H7 (cell line): ENCODE measurements at regions not wholly inside any gene's neighbourhood (a gene's known extent, or its start where the extent isn't known, plus 50 kb on each side); places are given as distances from the start of the nearest gene placed in this dataset.

Experiments
- DNase-seq: peaks from one replicate; pipeline ENCODE4 v3.0.0; 2012
- H3K27me3 ChIP-seq: 2 replicates; pipeline ENCODE4 v1.6.0; 2011; ENCODE audit warnings: mild to moderate bottlenecking, low read length; ENCODE audit not compliant: control insufficient read depth, insufficient read depth
- H3K36me3 ChIP-seq: replicated peaks from 2 replicates; pipeline ENCODE4 v1.5.1; 2011; ENCODE audit warnings: low read length; ENCODE audit not compliant: control insufficient read depth, insufficient read depth
- H3K4me3 ChIP-seq: 2 replicates; pipeline ENCODE4 v1.5.1; 2011; ENCODE audit warnings: low read depth, mild to moderate bottlenecking, control low read depth, low read length, moderate library complexity; ENCODE audit not compliant: insufficient read depth

GRCh38 chr5:106374956-106375355 lies 1295.8 kb downstream of the EFNA5 start:
- H3K27me3 ChIP-seq: no peaks in the 10 kb centered on the region
- H3K36me3 ChIP-seq: no peaks in the 10 kb centered on the region
- no peak for DNase-seq
- H3K4me3 ChIP-seq: no peak overlapping the region

DNA sequence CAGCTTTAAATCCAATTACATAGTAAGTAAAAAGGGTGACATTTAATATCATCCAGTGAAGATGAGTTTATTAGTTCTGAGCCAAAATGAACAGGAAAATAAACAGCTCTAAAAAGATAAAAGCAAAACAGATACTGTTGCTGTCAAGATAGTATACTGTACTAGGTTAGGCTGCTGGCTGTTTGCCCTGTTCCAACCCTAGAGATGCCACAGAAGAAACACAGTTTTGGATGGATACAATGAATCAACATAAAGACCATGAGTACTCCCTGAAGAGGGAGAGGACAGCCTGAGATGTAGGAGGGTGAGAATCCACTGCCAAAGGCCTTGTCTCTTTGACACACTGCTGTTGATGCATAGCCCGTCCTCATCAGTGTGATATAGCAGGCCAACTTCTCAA lies 1302.7 kb downstream of the EFNA5 start:
- no peaks in the 10 kb centered on the region for H3K36me3 ChIP-seq
- no peaks in the 10 kb centered on the region for H3K27me3 ChIP-seq
- DNase-seq: no peak
- H3K4me3 ChIP-seq: no peak overlapping the region

- Histone ChIP-seq H3K36me3 (no peaks in the 10 kb centered on the region), H3K4me3 (no peak overlapping the region), H3K27me3 (no peaks in the 10 kb centered on the region)
- no peak for DNase-seq
Observed at GRCh38 chr5:106367281-106367680, 1303.5 kb downstream of the EFNA5 start.

DNA sequence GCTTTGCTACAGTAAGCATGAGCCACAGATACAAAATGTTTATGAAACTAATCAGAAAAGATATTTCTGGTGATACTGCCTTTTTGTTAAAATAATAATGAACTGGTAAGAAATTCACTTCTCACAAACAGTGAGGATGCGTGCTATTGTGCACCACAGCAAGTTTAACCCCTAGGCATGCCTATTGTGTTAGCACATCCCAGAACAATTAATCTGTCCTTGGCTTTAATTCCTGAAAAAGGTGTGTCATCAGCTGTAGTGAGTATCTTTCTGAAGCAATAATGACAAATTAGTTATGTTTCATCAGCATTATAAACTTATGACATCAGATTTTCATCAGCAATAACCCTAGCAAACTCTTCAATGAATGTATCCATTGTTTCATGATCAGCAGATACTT lies 1307.2 kb downstream of the EFNA5 start:
- H3K4me3 ChIP-seq: no peak overlapping the region
- no peak for DNase-seq
- no peaks in the 10 kb centered on the region for H3K27me3 ChIP-seq
- H3K36me3 ChIP-seq: no peaks in the 10 kb centered on the region

GRCh38 chr5:106361905-106362304 lies 1308.8 kb downstream of the EFNA5 start:
- no peaks in the 10 kb centered on the region for H3K27me3 ChIP-seq
- no peak overlapping the region for H3K4me3 ChIP-seq
- H3K36me3 ChIP-seq: no peaks in the 10 kb centered on the region
- DNase-seq: no peak

GRCh38 chr5:106331415-106331814 lies 1339.3 kb downstream of the EFNA5 start:
- Histone ChIP-seq H3K4me3 (no peak overlapping the region), H3K36me3 (no peaks in the 10 kb centered on the region), H3K27me3 (no peaks in the 10 kb centered on the region)
- no peak for DNase-seq

GRCh38 chr5:106324356-106324755 lies 1346.4 kb downstream of the EFNA5 start:
- no peaks in the 10 kb centered on the region for H3K36me3 ChIP-seq
- no peaks in the 10 kb centered on the region for H3K27me3 ChIP-seq
- DNase-seq: no peak
- H3K4me3 ChIP-seq: no peak overlapping the region

GRCh38 chr5:106321242-106321641 lies 1349.5 kb downstream of the EFNA5 start:
- Histone ChIP-seq H3K36me3 (no peaks in the 10 kb centered on the region), H3K27me3 (no peaks in the 10 kb centered on the region), H3K4me3 (no peak overlapping the region)
- no peak for DNase-seq

- Histone ChIP-seq H3K36me3 (no peaks in the 10 kb centered on the region), H3K27me3 (no peaks in the 10 kb centered on the region), H3K4me3 (no peak overlapping the region)
- no peak for DNase-seq
Observed at GRCh38 chr5:106314221-106314824, 1356.4 kb downstream of the EFNA5 start.

DNA sequence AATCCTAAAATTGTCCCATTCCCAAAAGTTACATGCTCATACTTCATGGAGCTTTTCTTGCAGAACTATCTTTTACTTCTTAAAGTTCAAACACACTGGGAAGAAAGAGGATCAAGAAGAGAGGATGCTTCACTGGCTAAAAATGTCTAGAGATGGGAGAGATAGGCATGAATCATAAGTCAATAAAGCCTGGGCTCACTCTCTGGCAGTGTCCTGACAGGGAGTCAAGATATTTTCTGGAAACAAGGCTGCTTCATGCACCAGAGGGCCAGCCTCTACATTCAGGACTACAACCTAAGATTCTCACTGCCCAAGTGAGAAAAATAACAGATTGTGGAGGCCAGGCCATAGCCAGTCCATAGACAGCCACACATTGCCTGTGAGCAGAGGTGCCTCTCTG lies 1358.4 kb downstream of the EFNA5 start:
- Histone ChIP-seq H3K27me3 (no peaks in the 10 kb centered on the region), H3K4me3 (no peak overlapping the region), H3K36me3 (no peaks in the 10 kb centered on the region)
- DNase-seq: no peak

DNA sequence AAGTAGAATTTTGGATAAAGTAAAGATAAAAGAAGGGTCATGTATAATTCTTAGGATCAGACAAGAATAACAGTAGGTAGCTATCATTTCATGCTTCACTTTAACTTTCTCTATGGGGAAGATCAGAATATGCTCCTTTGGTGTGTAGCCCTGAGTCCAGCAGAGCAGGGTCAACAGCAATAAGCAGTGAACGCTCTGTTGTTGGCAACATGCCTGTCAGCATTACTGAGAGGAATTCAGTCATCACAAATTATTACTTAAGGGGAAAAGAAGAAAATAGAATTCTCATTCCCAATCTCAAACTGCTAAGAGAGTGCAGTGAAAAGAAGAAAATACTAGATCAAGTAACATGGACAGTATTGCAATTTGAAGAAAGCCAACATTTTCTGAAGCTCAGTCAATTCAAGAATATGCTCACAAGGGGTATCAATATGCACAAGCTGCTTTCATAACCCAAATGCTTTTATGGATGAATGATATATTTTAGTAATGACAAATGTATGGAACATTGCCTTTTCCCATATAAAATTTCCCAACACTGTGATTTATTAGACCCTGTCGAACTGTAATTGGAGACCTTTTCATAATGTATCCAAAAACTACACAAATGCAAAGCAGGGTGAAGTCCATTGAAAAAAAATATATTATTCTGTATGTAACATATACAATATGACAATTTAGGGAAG lies 1359.4 kb downstream of the EFNA5 start:
- H3K27me3 ChIP-seq: no peaks in the 10 kb centered on the region
- DNase-seq: no peak

DNA sequence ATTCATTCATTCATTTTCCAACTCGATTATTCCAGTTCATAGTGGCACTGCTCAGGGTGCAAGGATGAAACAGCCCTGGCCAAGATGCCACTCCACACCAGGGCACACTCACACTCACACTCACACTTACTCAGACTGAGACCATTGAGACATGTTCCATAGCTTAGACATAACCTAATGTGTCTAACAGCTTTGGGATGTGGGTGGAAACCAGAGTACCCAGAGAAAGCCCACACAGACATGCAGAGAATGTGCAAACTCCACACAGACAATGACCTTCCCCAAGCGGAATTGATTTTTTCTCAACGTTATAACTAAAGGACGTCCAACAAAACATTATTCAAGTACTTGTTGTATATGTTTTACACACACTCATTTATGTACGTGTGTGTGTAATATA lies 1363.5 kb downstream of the EFNA5 start:
- DNase-seq: no peak
- no peaks in the 10 kb centered on the region for H3K27me3 ChIP-seq
- H3K4me3 ChIP-seq: no peak overlapping the region
- H3K36me3 ChIP-seq: no peaks in the 10 kb centered on the region

More for the DNA sequence above, 1359.4 kb downstream of the EFNA5 start:
- no peak overlapping the region for H3K4me3 ChIP-seq
- H3K36me3 ChIP-seq: no peaks in the 10 kb centered on the region

DNA sequence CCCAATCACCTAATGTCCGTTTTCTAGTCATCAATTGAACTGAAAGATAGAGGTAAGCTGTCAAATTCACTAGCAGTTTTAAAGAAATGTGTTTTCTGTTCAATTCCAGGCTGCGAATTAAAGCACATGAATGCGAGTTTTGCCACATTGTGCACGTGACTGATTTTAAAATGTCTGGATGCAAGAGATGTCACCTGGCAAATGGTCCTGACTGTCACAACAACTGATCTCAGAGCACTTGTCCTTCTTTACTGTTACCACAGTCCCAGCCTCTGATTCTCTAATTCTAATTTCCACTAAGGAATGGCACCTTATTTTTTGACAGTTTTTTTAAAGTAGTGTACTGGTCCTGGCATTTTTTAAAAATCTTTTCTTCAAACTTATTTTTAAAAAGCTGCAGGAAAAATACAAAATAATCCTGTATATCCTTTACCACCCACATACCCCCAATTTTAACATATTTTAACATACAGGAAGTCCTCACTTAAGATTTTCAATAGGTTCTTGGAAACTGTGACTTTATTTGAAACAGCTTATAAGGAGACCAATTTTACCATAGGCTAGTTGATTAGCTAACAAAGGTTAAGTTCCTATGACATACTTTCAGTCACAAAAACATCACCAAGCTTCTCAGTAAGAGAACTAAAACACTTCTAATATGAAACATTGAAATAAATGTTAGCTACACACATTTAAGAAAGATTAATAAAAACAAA lies 1364.3 kb downstream of the EFNA5 start:
- Histone ChIP-seq H3K36me3 (no peaks in the 10 kb centered on the region), H3K4me3 (no peak overlapping the region), H3K27me3 (no peaks in the 10 kb centered on the region)
- no peak for DNase-seq

GRCh38 chr5:106303911-106304310 lies 1366.8 kb downstream of the EFNA5 start:
- H3K27me3 ChIP-seq: no peaks in the 10 kb centered on the region
- no peak for DNase-seq
- H3K36me3 ChIP-seq: no peaks in the 10 kb centered on the region
- H3K4me3 ChIP-seq: no peak overlapping the region

- Histone ChIP-seq H3K4me3 (no peak overlapping the region), H3K36me3 (no peaks in the 10 kb centered on the region), H3K27me3 (no peaks in the 10 kb centered on the region; the same call in 1 of the 2 replicates)
- DNase-seq: no peak
Observed at GRCh38 chr5:106292654-106293053, 1378.1 kb downstream of the EFNA5 start.
